ENCODE measurements at regions not wholly inside any gene's neighbourhood (a gene's known extent, or its start where the extent isn't known, plus 50 kb on each side); places are given as distances from the start of the nearest gene placed in this dataset.
"Not testable (repeated sequence)": the region's sequence is repeated elsewhere in the genome, so short reads cannot be mapped to it uniquely, and the experiment has no call there.

GRCh38 chr10:23884670-23885069, 324.3 kb upstream of the KIAA1217 start:
- DNase-seq: no peak

- no peak for DNase-seq
Observed at GRCh38 chr10:23885853-23886252, 323.1 kb upstream of the KIAA1217 start.

- DNase-seq: no peak
Observed at GRCh38 chr10:23886355-23886754, 322.6 kb upstream of the KIAA1217 start.

DNA sequence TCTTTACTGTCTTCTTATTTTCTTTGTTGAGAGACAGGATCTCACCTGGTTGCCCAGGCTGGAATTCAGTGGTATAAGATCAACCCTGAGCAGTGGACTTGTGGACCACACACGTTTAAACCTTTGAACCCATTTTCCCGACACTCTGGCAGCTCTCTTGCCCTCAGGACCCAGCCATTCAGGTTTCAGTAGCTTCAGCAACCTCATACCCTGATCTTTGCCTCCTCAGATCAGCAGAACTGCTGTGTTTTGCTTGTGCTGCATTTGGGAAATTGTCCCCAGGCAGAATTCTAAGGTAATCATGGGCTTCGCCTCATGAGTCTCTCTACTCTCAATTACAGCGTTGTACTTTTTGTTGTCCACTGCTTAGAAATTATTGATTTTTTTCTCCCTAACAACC, 317.6 kb upstream of the KIAA1217 start:
- no peak for DNase-seq

DNA sequence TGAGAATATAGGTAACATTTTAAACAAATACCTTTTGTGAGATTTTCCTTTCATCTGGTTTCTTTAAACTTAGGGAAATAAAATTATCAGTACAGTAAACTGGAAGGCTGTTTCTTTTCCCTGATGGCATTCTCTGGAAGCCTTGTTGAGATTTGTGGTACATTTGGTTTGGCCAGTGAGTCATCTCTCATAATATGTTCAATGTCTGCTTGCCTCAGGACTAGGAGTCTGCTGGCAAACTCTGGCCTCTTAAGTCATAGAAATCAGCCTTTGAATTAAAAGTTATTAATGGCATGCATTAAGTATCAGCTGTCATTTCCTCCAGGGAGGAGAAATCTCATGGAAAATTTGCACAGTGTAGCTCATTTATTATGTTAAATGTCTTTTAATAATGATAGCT, 316.6 kb upstream of the KIAA1217 start:
- no peak for DNase-seq

- DNase-seq: no peak
Observed at GRCh38 chr10:23897267-23897666, 311.7 kb upstream of the KIAA1217 start.

DNA sequence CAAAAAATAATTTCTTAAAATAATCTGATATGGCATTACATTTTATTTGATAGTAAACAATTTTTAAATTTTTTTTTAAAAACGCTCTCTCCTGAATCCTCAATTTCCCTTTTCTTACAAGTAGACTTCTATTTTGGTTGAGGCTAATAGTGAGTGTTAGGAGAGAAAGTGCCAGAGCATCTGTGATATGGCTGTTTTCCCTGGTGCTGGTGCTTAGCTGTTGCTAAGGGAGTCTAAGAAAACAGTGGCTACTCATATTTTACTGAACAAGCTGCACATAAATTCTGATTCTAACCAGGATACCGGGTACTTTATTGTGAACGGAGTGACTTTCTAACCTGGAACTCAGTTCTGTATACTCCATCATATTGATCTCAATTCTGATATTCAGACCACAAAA, 311.1 kb upstream of the KIAA1217 start:
- DNase-seq: no peak

GRCh38 chr10:23899166-23899565, 309.8 kb upstream of the KIAA1217 start:
- DNase-seq: no peak

- DNase-seq: no peak
Observed at GRCh38 chr10:23910291-23910690, 298.6 kb upstream of the KIAA1217 start.

- DNase-seq: no peak
Observed at GRCh38 chr10:23912884-23913404, 296.0 kb upstream of the KIAA1217 start.

DNA sequence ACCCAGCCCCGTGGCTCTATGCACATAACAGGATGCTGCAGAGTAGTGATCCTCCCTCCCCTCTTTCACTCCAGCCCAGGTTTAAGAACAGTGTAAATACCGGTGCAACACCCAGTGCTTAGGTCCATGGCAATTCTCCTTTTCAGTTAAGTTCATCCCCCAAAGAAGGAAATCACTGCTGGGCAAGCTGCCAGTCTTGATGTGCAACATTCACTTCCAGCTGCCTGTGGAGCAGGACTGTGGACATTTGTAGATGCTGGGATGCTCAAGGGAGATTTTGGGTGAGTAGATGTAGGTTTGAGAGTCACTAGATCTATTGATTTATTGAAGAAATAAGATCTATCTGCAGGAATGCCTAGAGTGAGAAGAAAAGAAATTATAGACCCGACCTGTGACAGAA, 294.3 kb upstream of the KIAA1217 start:
- DNase-seq: no peak

DNA sequence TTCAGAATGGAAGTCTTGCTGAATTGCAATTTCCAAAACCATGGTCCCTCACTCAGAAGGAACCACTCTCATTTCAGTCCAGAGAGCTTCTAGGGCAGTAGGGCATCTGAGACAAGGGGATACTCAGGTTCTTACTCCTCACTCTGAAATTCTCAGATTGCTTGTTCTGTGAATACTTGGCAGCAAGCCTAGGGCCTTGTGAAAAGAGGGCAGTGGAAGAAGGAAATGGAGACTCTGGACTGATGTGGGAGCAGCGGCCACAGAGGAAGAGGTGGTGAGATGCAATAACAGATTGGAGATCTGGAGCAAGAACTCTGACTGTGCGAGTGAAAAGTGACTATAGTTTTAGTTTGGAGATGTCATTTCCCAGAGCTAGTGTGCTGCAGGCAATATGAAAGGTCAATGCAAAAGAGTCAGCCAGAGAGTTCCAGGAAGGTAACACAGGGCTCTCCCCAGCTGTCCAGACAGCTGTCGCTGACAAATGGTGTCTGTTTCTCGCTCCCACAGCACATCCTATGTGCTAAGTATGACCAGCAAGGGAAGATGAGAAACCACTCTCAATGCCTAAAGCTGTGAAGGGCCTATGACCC, 291.6 kb upstream of the KIAA1217 start:
- no peak for DNase-seq

- no peak for DNase-seq
Observed at GRCh38 chr10:23918090-23918723, 290.7 kb upstream of the KIAA1217 start.

- no peak for DNase-seq
Observed at GRCh38 chr10:23918839-23919238, 290.1 kb upstream of the KIAA1217 start.

DNA sequence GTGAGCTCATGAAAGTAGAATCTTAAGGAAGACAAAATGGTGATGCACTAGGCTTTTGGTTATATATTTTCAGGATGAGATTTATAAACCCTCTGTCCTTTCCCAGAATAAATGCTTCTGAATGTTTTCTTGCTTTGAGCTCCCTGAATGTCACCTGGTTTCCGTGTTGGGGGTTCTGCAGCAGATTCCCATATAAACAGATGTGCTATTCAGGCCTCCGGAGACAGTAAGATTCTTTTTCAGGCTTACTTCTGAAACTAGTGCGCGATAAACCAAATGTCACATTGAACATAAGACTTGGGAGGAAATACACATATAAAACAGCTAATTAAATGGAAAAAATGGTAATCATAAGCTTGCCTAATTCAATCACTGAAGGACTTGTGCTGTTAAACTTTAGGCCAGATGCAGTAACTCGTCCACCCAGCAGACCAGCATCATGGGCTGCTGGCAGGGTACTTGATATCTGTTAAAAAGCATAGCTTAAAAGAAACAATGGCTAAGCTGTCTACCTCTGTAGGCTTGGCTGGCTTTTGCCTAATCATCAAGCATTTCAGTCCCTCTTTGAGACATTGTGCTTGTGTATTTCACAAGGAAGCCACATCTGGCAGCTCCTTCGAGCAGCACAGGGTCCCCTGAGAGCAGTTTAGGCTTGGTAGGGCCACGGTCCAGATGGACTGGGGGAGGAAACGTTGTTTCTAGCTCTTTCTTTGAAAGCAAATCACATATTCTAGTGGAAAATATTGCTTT, 281.2 kb upstream of the KIAA1217 start:
- DNase-seq: no peak

DNA sequence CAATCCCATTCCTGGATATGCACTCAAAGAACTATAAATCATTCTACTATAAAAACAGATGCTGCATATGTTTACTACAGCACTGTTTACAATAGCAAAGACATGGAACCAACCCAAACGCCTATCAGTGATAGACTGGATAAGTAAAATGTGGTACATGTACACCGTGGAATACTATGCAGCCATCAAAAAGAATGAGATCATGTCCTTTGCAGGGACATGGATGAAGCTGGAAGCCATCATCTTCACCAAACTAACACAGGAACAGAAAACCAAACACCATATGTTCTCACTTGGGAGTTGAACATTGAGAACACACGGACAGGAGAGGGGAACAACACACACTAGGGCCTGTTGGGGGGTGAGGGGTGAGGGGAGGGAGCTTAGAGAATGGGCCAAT, 274.9 kb upstream of the KIAA1217 start:
- not testable (repeated sequence) for DNase-seq

DNA sequence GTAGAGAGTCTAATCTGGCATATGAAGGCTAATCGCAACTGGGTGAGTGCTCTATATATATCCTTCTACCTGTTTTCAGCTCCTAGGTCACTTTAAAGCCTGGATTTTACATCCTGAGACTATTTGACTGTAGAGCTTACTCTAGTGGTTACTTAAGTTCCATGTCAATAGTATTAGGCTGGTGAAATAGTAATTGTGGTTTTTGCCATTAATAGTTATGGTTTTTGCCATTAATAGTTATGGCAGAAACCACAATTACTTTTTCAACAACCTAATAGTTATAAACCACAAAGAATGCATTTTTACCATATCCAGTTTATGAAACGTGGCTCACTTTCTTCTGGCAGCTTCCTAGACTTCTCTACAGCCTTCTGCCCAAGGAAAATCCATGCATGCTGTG, 263.1 kb upstream of the KIAA1217 start:
- no peak for DNase-seq

DNA sequence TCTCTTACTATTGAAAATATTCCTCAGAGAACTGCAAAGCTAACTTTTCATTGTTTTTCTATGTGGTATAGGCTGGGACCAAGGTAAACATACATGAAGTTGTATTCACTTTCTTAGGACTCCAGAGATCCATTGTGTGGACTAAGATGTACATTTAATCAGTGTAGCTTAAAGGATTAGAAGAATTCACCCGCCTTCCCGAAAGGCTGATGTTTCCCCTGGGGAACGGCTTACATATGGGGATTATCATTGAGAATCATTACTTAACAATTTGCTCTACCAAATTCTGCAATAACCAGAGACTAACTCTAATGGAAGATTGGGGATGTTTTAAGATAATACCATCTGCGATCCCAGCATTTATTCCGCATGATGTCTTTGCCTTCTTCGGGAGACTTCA, 257.1 kb upstream of the KIAA1217 start:
- DNase-seq: no peak

DNA sequence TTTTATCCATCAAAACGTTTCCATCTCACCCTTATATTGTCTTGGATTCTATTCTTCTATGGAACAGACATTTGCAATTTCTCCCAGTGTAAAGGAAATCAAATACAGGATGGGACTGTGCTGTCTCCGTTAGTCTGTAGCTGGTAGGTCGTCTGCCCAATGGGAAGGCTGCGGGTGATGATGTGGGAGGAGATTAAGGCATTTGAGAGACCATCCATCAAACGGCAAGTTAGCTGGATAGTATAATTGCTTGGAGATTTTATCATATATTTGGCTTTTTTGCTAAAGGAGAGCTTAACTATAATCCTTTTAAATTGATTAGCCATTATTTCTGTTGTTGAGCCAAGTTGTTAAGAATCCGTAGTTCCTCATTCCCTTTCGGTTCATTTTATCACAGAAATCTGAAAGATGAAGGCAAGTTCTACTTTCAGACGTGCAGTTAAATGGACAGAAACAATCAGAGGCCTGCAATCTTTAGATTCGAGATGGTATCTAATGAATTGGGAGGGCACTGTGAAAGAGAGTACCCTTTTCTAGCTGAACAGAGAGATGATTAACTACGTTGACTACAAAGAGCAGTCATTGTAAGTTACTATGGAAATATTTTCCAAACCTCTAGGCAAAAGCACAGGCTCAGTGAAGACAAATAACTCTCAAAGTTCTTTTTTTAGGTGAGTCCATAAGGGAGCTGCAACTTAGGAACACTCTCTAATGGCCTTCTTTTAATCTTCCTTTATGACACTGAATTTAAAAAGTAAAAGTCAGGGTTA, 253.3 kb upstream of the KIAA1217 start:
- no peak for DNase-seq

GRCh38 chr10:23965123-23965522, 243.8 kb upstream of the KIAA1217 start:
- DNase-seq: no peak

GRCh38 chr10:23965880-23966279, 243.1 kb upstream of the KIAA1217 start:
- no peak for DNase-seq

DNA sequence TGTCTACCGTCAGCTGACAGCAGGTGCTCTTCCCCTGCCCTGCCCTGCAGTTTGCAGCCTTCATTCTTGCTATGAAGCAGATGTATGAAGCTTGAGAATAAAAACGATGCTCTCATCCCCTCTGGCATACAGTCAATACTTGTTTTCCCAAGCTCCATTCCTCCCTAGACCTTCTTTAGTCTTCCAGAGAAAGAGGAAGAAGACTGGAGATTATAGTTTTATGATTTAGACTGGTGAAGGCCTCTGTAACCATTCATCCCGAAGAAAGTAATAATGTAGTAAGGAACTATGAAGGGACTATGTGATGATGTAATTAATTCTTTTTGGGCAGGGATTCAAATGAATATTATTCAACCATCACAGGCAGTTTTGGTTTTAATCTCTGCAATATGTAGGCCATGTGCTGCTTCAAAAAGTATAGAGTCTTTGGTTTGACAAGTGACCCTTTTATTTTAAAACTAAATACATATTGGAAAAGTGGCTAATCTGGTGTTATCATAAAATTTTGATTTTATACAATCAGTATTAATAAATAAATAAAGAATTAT, 242.4 kb upstream of the KIAA1217 start:
- DNase-seq: no peak

DNA sequence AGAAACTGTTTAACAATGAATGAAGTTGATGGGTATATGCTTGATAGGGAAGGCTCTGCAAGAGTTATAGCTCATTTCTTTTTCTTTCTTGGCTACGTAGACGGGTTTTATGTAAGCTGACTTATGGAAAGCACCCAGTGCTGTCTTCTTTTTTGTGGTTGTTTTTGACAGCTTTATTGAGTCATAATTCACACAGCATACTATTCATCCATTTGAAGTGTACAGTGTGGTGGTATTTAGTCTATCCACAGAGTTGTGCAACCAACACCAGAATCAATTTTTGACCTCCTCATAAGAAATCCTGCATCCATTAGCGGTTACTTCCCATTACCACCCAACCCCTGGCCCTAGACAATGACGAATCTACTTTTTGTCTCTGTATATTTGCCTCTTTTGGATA, 240.6 kb upstream of the KIAA1217 start:
- DNase-seq: no peak
